ENCODE measurements at regions not wholly inside any gene's neighbourhood (a gene's known extent, or its start where the extent isn't known, plus 50 kb on each side); places are given as distances from the start of the nearest gene placed in this dataset.

DNA sequence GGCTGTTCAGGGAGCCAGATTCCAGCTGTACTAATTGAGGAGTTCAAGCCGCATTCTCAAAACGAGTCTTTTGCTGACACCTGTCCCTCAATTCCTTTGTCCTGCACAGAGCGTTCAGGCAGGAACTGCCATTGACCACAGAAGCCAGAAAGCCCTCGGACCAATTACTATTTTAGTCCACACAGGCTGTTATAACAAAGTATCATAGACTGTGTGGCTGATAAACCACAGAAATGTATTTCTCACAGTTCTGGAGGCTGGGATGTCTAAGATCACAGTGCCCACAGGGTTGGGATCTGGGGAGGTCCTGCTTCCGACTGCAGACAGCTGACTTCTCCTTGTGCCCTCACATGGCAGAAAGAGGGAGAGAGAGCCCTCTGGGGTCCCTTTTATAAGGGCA, 119.8 kb upstream of the ATP6AP2 start:
- no peaks in the 10 kb centered on the region for H3K79me1 ChIP-seq (ENCODE audit: low read length)

DNA sequence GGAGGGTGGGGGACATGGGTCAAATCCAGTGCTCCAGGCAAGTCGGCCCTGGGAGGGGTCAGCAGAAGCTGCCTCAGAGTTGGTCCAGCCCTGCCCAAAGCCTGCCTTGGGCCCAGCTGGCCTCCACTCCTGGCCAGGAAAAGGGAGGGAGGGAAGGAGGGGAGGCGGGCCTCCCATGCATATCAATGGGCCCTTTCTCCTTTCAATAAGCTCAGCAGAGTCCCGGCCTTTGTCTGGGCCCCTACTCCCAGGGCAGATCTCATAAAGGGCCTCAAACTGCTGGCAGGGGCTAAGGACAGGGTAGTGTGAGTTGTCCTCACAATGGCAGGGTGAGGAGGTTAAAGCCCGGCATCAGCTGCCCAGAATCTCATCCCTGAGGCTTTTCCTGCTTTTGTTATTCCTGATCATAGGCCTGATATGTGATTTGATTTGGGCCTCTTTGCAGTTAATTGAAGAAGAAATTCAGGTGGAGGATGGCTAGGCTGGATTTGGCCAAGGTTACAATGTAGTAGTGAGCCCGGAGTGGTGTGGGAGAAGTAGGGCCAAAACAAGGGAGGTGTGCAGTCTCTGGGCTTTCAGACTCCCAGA, 121.1 kb upstream of the ATP6AP2 start:
- no peaks in the 10 kb centered on the region for H3K79me2 ChIP-seq (ENCODE audit: control insufficient read depth, insufficient read depth, low read length)
- H3K4ac ChIP-seq (ENCODE audit: low read depth, low read length), result no peak overlapping the region
- H2BK120ac ChIP-seq (ENCODE audit: low read depth, low read length), result no peak overlapping the region
- WGBS (ENCODE audit: extremely low coverage, insufficient coverage, low lambda C conversion rate), result no CpG with 5 or more reads among the region's 5 CpGs
- no peak overlapping the region for H4K5ac ChIP-seq (ENCODE audit: low read length)
- no peak overlapping the region for H2AK5ac ChIP-seq (ENCODE audit: low read length)
- H3K36me3 ChIP-seq (ENCODE audit: control insufficient read depth, insufficient read depth, low read length), result no peaks in the 10 kb centered on the region
- no peak overlapping the region for H3K4me3 ChIP-seq (ENCODE audit: low read length)
- H3K4me1 ChIP-seq (ENCODE audit: control insufficient read depth, low read depth, low read length), result no peaks in the 10 kb centered on the region
- H3K23ac ChIP-seq (ENCODE audit: low read length), result no peak overlapping the region
- no peak overlapping the region for H3K4me2 ChIP-seq (ENCODE audit: low read length)
- H4K8ac ChIP-seq (ENCODE audit: low read depth, low read length), result no peak overlapping the region
- H3K18ac ChIP-seq (ENCODE audit: low read length), result no peak overlapping the region
- no peaks in the 10 kb centered on the region for H3K79me1 ChIP-seq (ENCODE audit: low read length)
- H3K56ac ChIP-seq (ENCODE audit: low read length), result no peak overlapping the region
- no peak overlapping the region for H2BK5ac ChIP-seq (ENCODE audit: low read length)
- no peak for DNase-seq
- H3K9ac ChIP-seq (ENCODE audit: low read length), result no peak overlapping the region
- no peak overlapping the region for H2BK15ac ChIP-seq (replicated peaks; ENCODE audit: low read depth)
- no peak overlapping the region for H3K27ac ChIP-seq (ENCODE audit: low read depth, low read length)
- H3K27me3 ChIP-seq (ENCODE audit: insufficient read depth, low read length, poor library complexity), result no peaks in the 10 kb centered on the region

More for the DNA sequence above, 119.8 kb upstream of the ATP6AP2 start:
- Histone ChIP-seq H2BK15ac (replicated peaks; ENCODE audit: low read depth) (no peak overlapping the region), H3K27me3 (ENCODE audit: insufficient read depth, low read length, poor library complexity) (no peaks in the 10 kb centered on the region), H3K9ac (ENCODE audit: low read length) (no peak overlapping the region), H4K5ac (ENCODE audit: low read length) (no peak overlapping the region), H2BK120ac (ENCODE audit: low read depth, low read length) (no peak overlapping the region), H3K4ac (ENCODE audit: low read depth, low read length) (no peak overlapping the region), H3K27ac (ENCODE audit: low read depth, low read length) (no peak overlapping the region), H3K18ac (ENCODE audit: low read length) (no peak overlapping the region), H3K79me2 (ENCODE audit: control insufficient read depth, insufficient read depth, low read length) (no peaks in the 10 kb centered on the region), H3K23ac (ENCODE audit: low read length) (no peak overlapping the region), H3K4me2 (ENCODE audit: low read length) (no peak overlapping the region), H3K4me3 (ENCODE audit: low read length) (no peak overlapping the region), H2AK5ac (ENCODE audit: low read length) (no peak overlapping the region), H3K56ac (ENCODE audit: low read length) (no peak overlapping the region), H3K36me3 (ENCODE audit: control insufficient read depth, insufficient read depth, low read length) (no peaks in the 10 kb centered on the region), H2BK5ac (ENCODE audit: low read length) (no peak overlapping the region), H3K4me1 (ENCODE audit: control insufficient read depth, low read depth, low read length) (no peaks in the 10 kb centered on the region), H4K8ac (ENCODE audit: low read depth, low read length) (no peak overlapping the region)
- no peak for DNase-seq
- WGBS (ENCODE audit: extremely low coverage, insufficient coverage, low lambda C conversion rate), result no CpG with 5 or more reads among the region's 5 CpGs

DNA sequence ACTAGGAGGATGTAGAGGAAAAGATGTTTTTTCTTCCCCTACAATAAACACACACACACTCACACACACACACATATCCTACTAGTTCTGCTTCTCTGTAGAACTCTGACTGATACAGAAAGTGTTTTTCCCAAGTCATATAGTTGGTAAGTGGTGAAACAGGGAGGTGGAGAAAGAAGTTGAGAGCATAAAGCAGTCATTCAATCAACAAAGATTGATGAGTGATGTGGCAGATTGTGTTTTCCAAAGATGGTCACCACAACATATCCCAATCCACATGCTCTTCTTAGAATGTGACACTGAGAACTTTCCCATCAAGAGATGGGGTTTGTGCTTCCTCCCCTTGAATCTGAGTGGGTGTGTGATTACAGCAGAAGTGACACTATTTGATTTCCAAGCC, 123.4 kb upstream of the ATP6AP2 start:
- no peak overlapping the region for H3K56ac ChIP-seq (ENCODE audit: low read length)
- H2BK15ac ChIP-seq (replicated peaks; ENCODE audit: low read depth), result no peak overlapping the region
- DNase-seq, result no peak
- H3K79me2 ChIP-seq (ENCODE audit: control insufficient read depth, insufficient read depth, low read length), result no peaks in the 10 kb centered on the region
- H3K36me3 ChIP-seq (ENCODE audit: control insufficient read depth, insufficient read depth, low read length), result no peaks in the 10 kb centered on the region
- H3K27ac ChIP-seq (ENCODE audit: low read depth, low read length), result no peak overlapping the region
- H3K18ac ChIP-seq (ENCODE audit: low read length), result no peak overlapping the region
- H3K4me1 ChIP-seq (ENCODE audit: control insufficient read depth, low read depth, low read length), result no peaks in the 10 kb centered on the region
- H3K27me3 ChIP-seq (ENCODE audit: insufficient read depth, low read length, poor library complexity), result no peaks in the 10 kb centered on the region
- H3K23ac ChIP-seq (ENCODE audit: low read length), result no peak overlapping the region
- H4K5ac ChIP-seq (ENCODE audit: low read length), result no peak overlapping the region
- no peak overlapping the region for H2BK120ac ChIP-seq (ENCODE audit: low read depth, low read length)
- no peak overlapping the region for H3K9ac ChIP-seq (ENCODE audit: low read length)
- H3K4me2 ChIP-seq (ENCODE audit: low read length), result no peak overlapping the region
- no peak overlapping the region for H2BK5ac ChIP-seq (ENCODE audit: low read length)
- no peak overlapping the region for H4K8ac ChIP-seq (ENCODE audit: low read depth, low read length)
- no peak overlapping the region for H2AK5ac ChIP-seq (ENCODE audit: low read length)
- H3K4ac ChIP-seq (ENCODE audit: low read depth, low read length), result no peak overlapping the region
- H3K79me1 ChIP-seq (ENCODE audit: low read length), result no peaks in the 10 kb centered on the region
- no peak overlapping the region for H3K4me3 ChIP-seq (ENCODE audit: low read length)

- H3K79me2 ChIP-seq (ENCODE audit: control insufficient read depth, insufficient read depth, low read length), result no peaks in the 10 kb centered on the region
- H3K23ac ChIP-seq (ENCODE audit: low read length), result no peak overlapping the region
- no peaks in the 10 kb centered on the region for H3K79me1 ChIP-seq (ENCODE audit: low read length)
- no peaks in the 10 kb centered on the region for H3K27me3 ChIP-seq (ENCODE audit: insufficient read depth, low read length, poor library complexity)
- no CpG with 5 or more reads among the region's 6 CpGs for WGBS (ENCODE audit: extremely low coverage, insufficient coverage, low lambda C conversion rate)
- no peak overlapping the region for H3K4ac ChIP-seq (ENCODE audit: low read depth, low read length)
- no peak overlapping the region for H3K4me3 ChIP-seq (ENCODE audit: low read length)
- no peak overlapping the region for H3K56ac ChIP-seq (ENCODE audit: low read length)
- no peak overlapping the region for H4K5ac ChIP-seq (ENCODE audit: low read length)
- no peak overlapping the region for H4K8ac ChIP-seq (ENCODE audit: low read depth, low read length)
- no peak overlapping the region for H3K27ac ChIP-seq (ENCODE audit: low read depth, low read length)
- no peak overlapping the region for H3K4me2 ChIP-seq (ENCODE audit: low read length)
- H3K4me1 ChIP-seq (ENCODE audit: control insufficient read depth, low read depth, low read length), result no peaks in the 10 kb centered on the region
- H2BK5ac ChIP-seq (ENCODE audit: low read length), result no peak overlapping the region
- H3K18ac ChIP-seq (ENCODE audit: low read length), result no peak overlapping the region
- no peak overlapping the region for H2BK15ac ChIP-seq (replicated peaks; ENCODE audit: low read depth)
- no peak overlapping the region for H3K9ac ChIP-seq (ENCODE audit: low read length)
- H2AK5ac ChIP-seq (ENCODE audit: low read length), result no peak overlapping the region
- no peak for DNase-seq
- H2BK120ac ChIP-seq (ENCODE audit: low read depth, low read length), result no peak overlapping the region
- H3K36me3 ChIP-seq (ENCODE audit: control insufficient read depth, insufficient read depth, low read length), result no peaks in the 10 kb centered on the region
Observed at GRCh38 chrX:40452031-40452430, 128.7 kb upstream of the ATP6AP2 start.

- Histone ChIP-seq H2BK120ac (ENCODE audit: low read depth, low read length) (no peak overlapping the region), H3K9ac (ENCODE audit: low read length) (no peak overlapping the region), H3K56ac (ENCODE audit: low read length) (no peak overlapping the region), H3K4me2 (ENCODE audit: low read length) (no peak overlapping the region), H4K5ac (ENCODE audit: low read length) (no peak overlapping the region), H2BK5ac (ENCODE audit: low read length) (no peak overlapping the region), H3K79me2 (ENCODE audit: control insufficient read depth, insufficient read depth, low read length) (no peaks in the 10 kb centered on the region), H3K27me3 (ENCODE audit: insufficient read depth, low read length, poor library complexity) (no peaks in the 10 kb centered on the region), H3K23ac (ENCODE audit: low read length) (no peak overlapping the region), H3K4me1 (ENCODE audit: control insufficient read depth, low read depth, low read length) (no peaks in the 10 kb centered on the region), H4K8ac (ENCODE audit: low read depth, low read length) (no peak overlapping the region), H3K36me3 (ENCODE audit: control insufficient read depth, insufficient read depth, low read length) (no peaks in the 10 kb centered on the region), H3K79me1 (ENCODE audit: low read length) (no peaks in the 10 kb centered on the region), H3K18ac (ENCODE audit: low read length) (no peak overlapping the region), H2BK15ac (replicated peaks; ENCODE audit: low read depth) (no peak overlapping the region), H3K4ac (ENCODE audit: low read depth, low read length) (no peak overlapping the region), H3K27ac (ENCODE audit: low read depth, low read length) (no peak overlapping the region), H3K4me3 (ENCODE audit: low read length) (no peak overlapping the region), H2AK5ac (ENCODE audit: low read length) (no peak overlapping the region)
- DNase-seq, result no peak
- WGBS (ENCODE audit: extremely low coverage, insufficient coverage, low lambda C conversion rate), result no CpG with 5 or more reads among the region's 8 CpGs
Observed at GRCh38 chrX:40449956-40450706, 130.6 kb upstream of the ATP6AP2 start.

DNA sequence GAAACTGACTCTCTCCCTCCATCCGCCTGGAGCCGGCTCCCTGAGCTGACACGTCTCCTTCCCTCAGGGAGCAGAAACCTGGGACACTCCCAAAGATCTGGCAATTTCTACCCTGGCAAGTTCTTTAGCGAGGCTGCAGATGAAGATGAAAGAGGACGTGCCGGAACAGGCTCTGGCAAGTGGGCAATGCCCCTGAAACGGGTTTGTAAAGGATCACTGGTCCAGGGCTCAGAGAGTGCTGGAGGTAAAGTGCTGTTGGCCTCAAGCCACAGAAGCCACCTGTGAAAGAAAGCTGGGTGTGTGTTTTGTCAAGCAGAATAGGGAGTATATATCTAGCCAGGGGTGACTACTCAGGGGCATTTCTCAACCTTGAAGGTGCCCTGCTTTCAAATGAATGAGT, 131.4 kb upstream of the ATP6AP2 start:
- Histone ChIP-seq H2BK5ac (ENCODE audit: low read length) (no peak overlapping the region), H2AK5ac (ENCODE audit: low read length) (no peak overlapping the region), H3K56ac (ENCODE audit: low read length) (no peak overlapping the region), H3K27ac (ENCODE audit: low read depth, low read length) (no peak overlapping the region), H3K4me2 (ENCODE audit: low read length) (no peak overlapping the region), H4K8ac (ENCODE audit: low read depth, low read length) (no peak overlapping the region), H3K79me2 (ENCODE audit: control insufficient read depth, insufficient read depth, low read length) (no peaks in the 10 kb centered on the region), H3K4me1 (ENCODE audit: control insufficient read depth, low read depth, low read length) (no peaks in the 10 kb centered on the region), H3K36me3 (ENCODE audit: control insufficient read depth, insufficient read depth, low read length) (no peaks in the 10 kb centered on the region), H2BK120ac (ENCODE audit: low read depth, low read length) (no peak overlapping the region), H3K4me3 (ENCODE audit: low read length) (no peak overlapping the region), H3K9ac (ENCODE audit: low read length) (no peak overlapping the region), H4K5ac (ENCODE audit: low read length) (no peak overlapping the region), H3K23ac (ENCODE audit: low read length) (no peak overlapping the region), H3K18ac (ENCODE audit: low read length) (peak overlapping the region; percentile 47), H3K27me3 (ENCODE audit: insufficient read depth, low read length, poor library complexity) (no peaks in the 10 kb centered on the region), H3K79me1 (ENCODE audit: low read length) (no peaks in the 10 kb centered on the region), H3K4ac (ENCODE audit: low read depth, low read length) (no peak overlapping the region), H2BK15ac (replicated peaks; ENCODE audit: low read depth) (no peak overlapping the region)
- WGBS (ENCODE audit: extremely low coverage, insufficient coverage, low lambda C conversion rate), result no CpG with 5 or more reads among the region's 7 CpGs
- DNase-seq, result no peak
